HepG2 (cell line): ENCODE measurements at regions not wholly inside any gene's neighbourhood (a gene's known extent, or its start where the extent isn't known, plus 50 kb on each side); places are given as distances from the start of the nearest gene placed in this dataset.

Experiments used
- ATAC-seq: fragments of 200-7000 bp; cut with Tn5 transposase; 3 replicates; pipeline ENCODE4 v1.9.1; 2020; ENCODE audit warnings: mild to moderate bottlenecking, moderate library complexity
- BruUV-seq: library from RNA; stranded (reverse); fragments of 400-500 nt; replicated peaks from 2 replicates; lab custom pipeline; 2021; lab: Mats Ljungman, UMichigan
- CTCF ChIA-PET: fragments of 300-600 bp; formaldehyde crosslinking; extraction: SDS; loops from one replicate; lab custom pipeline; 2021; ENCODE audit warnings: low total read pairs, inconsistent platforms, low intra/inter-chr PET ratio; lab: Yijun Ruan, JAX
- POLR2A ChIA-PET: fragments of 350-600 bp; sonication (Branson Sonifier 250); formaldehyde crosslinking; loops from one replicate; lab custom pipeline; 2020; ENCODE audit warnings: antibody characterized with exemption, inconsistent platforms; lab: Yijun Ruan, JAX
- DNase-seq: peaks from one replicate; pipeline ENCODE4 v3.0.0-alpha.2; 2015; ENCODE audit warnings: low spot score
- FAIRE-seq: peaks from 3 replicates; lab custom pipeline; 2011; peaks lifted over from hg19 to GRCh38; lab: Jason Lieb, UNC
- H2AFZ ChIP-seq: one replicate; pipeline ENCODE4 v1.6.1; 2011; ENCODE audit warnings: low read length, inconsistent platforms
- H3K27ac ChIP-seq: fragments of 300-600 bp; 3 replicates; pipeline ENCODE4 v1.8.0; 2011; ENCODE audit warnings: mixed run types, mild to moderate bottlenecking, mixed read lengths, low read length, inconsistent platforms; ENCODE audit not compliant: insufficient read depth; ENCODE audit errors: extremely low read length
- H3K27me3 ChIP-seq, 2 experiments: fragments of 200-600 bp in 1 of 2; 2 replicates in 1 of 2; 3 replicates in 1 of 2; pipeline versions ENCODE4 v1.6.0 to v1.8.0; 2011; ENCODE audit warnings: low read length in 2 of 2, mild to moderate bottlenecking in 2 of 2, moderate library complexity in 2 of 2, inconsistent platforms in 1 of 2; ENCODE audit not compliant: insufficient read depth in 2 of 2, control insufficient read depth in 1 of 2
- H3K36me3 ChIP-seq, 2 experiments: fragments of 200-600 bp in 1 of 2; replicated peaks in 1 of 2; 2 replicates in 1 of 2; 3 replicates in 1 of 2; pipeline versions ENCODE4 v1.5.1 to v1.8.0; 2011; ENCODE audit warnings: low read length in 2 of 2, inconsistent platforms in 1 of 2; ENCODE audit not compliant: insufficient read depth in 2 of 2, control insufficient read depth in 1 of 2
- H3K4me1 ChIP-seq: 2 replicates; pipeline ENCODE4 v1.5.1; 2012; ENCODE audit warnings: low read length, inconsistent platforms; ENCODE audit not compliant: insufficient read depth
- H3K4me2 ChIP-seq: 2 replicates; pipeline ENCODE4 v1.6.0; 2011; ENCODE audit warnings: low read depth, low read length, inconsistent platforms
- H3K4me3 ChIP-seq, 3 experiments: fragments of 200-600 bp in 1 of 3; sonication (generic), shearing (Covaris generic) in 1 of 3; replicated peaks in 1 of 3; 2 replicates each; pipeline ENCODE4 v1.5.1; 2011 to 2016; ENCODE audit warnings: low read length in 3 of 3, inconsistent platforms in 2 of 3, low read depth in 2 of 3, mild to moderate bottlenecking in 2 of 3, control low read depth in 1 of 3, mixed read lengths in 1 of 3; ENCODE audit not compliant: insufficient read depth in 1 of 3
- H3K79me2 ChIP-seq: one replicate; pipeline ENCODE4 v1.6.1; 2011; ENCODE audit warnings: low read length, inconsistent platforms; ENCODE audit not compliant: insufficient read depth
- H3K9ac ChIP-seq: 2 replicates; pipeline ENCODE4 v1.6.0; 2011; ENCODE audit warnings: mild to moderate bottlenecking, low read depth, low read length, inconsistent platforms; ENCODE audit not compliant: insufficient read depth
- H3K9me3 ChIP-seq: 2 replicates; pipeline ENCODE4 v1.5.1; 2012; ENCODE audit warnings: mild to moderate bottlenecking, low read length
- H4K20me1 ChIP-seq: 2 replicates; pipeline ENCODE4 v1.6.0; 2011; ENCODE audit warnings: inconsistent platforms, mild to moderate bottlenecking, low read length, moderate library complexity; ENCODE audit not compliant: insufficient read depth
- ESRRA ChIP-seq: sonication (generic); formaldehyde crosslinking; IDR thresholded peaks from 2 replicates; pipeline ENCODE4 v1.5.1; 2020; ENCODE audit warnings: mild to moderate bottlenecking, low read depth, missing genetic modification reagents
- MAFK ChIP-seq, 2 experiments: IDR thresholded peaks in 1 of 2; conservative IDR thresholded peaks in 1 of 2; 2 replicates each; pipeline ENCODE4 v1.6.1; 2011; ENCODE audit warnings: improper control_type of control experiment in 2 of 2, low read length in 2 of 2
- MED1 ChIP-seq: sonication (generic); formaldehyde crosslinking; IDR thresholded peaks from 2 replicates; pipeline ENCODE4 v1.4.0; 2020; ENCODE audit warnings: missing genetic modification reagents
- MTF1 ChIP-seq: sonication (generic); formaldehyde crosslinking; IDR thresholded peaks from 2 replicates; pipeline ENCODE4 v1.5.0; 2020; ENCODE audit warnings: missing genetic modification reagents
- MTF2 ChIP-seq: sonication (generic); formaldehyde crosslinking; IDR thresholded peaks from 2 replicates; pipeline ENCODE4 v1.5.0; 2020; ENCODE audit warnings: missing genetic modification reagents, borderline replicate concordance
- NFKB2 ChIP-seq: sonication (generic); formaldehyde crosslinking; IDR thresholded peaks from 2 replicates; pipeline ENCODE4 v1.4.0; 2020; ENCODE audit warnings: missing genetic modification reagents, borderline replicate concordance
- PAX8 ChIP-seq: sonication (generic); formaldehyde crosslinking; IDR thresholded peaks from 2 replicates; pipeline ENCODE4 v1.8.0; 2022; ENCODE audit warnings: mild to moderate bottlenecking, missing genetic modification reagents, borderline replicate concordance
- TOE1 ChIP-seq: sonication (generic); formaldehyde crosslinking; IDR thresholded peaks from 2 replicates; pipeline ENCODE4 v1.4.0; 2020; ENCODE audit warnings: mild to moderate bottlenecking, missing genetic modification reagents
- TOPORS ChIP-seq: sonication (generic); formaldehyde crosslinking; IDR thresholded peaks from 2 replicates; pipeline ENCODE4 v1.8.0; 2023; ENCODE audit warnings: mild to moderate bottlenecking, missing genetic modification reagents
- ZNF557 ChIP-seq: sonication (generic); formaldehyde crosslinking; IDR thresholded peaks from 2 replicates; pipeline ENCODE4 v1.4.0; 2020; ENCODE audit warnings: missing genetic modification reagents
- ZNF713 ChIP-seq: sonication (generic); formaldehyde crosslinking; IDR thresholded peaks from 2 replicates; pipeline ENCODE4 v1.4.0; 2020; ENCODE audit warnings: mild to moderate bottlenecking, missing genetic modification reagents
- WGBS: methylation state at CpG from one replicate; pipeline ENCODE4 v1.1.6; 2017; ENCODE audit warnings: low lambda C conversion rate; 5-methylcytosine and 5-hydroxymethylcytosine counted together
- in situ Hi-C: cut with HindIII; loops from 2 replicates; pipeline ENCODE4 v1.10.0; 2017; ENCODE audit warnings: low pct_unique_long_range_greater_than_20kb; ENCODE audit not compliant: extremely low pct_ligation_motif_present
- intact Hi-C: fragments of 100-400 bp; cut with micrococcal nuclease; formaldehyde crosslinking; loops from one replicate; pipeline ENCODE4 v1.10.0; 2022; ENCODE audit not compliant: unreplicated experiment
- TF ChIP-seq, protein P1 (sequence below): sonication (generic); formaldehyde crosslinking; IDR thresholded peaks from 2 replicates; pipeline ENCODE4 v1.5.1; 2020; ENCODE audit warnings: missing genetic modification reagents, mild to moderate bottlenecking, borderline replicate concordance
- TF ChIP-seq, protein P2 (sequence below): sonication (generic); formaldehyde crosslinking; IDR thresholded peaks from 2 replicates; pipeline ENCODE4 v1.5.0; 2020; ENCODE audit warnings: missing genetic modification reagents
- TF ChIP-seq, protein P3 (sequence below): sonication (generic); formaldehyde crosslinking; IDR thresholded peaks from 2 replicates; pipeline ENCODE4 v1.4.0; 2020; ENCODE audit warnings: missing genetic modification reagents

GRCh38 chr10:71083716-71083975 is 128.7 kb upstream of the UNC5B start:
- H2AFZ ChIP-seq: no peak overlapping the region
- H3K36me3 ChIP-seq: no peaks in the 10 kb centered on the region
- H3K27ac ChIP-seq: no peak overlapping the region
- peaks cover 4 to 45% of the 10 kb centered on the region in 2 experiments; a peak in 3 of 5 replicates for H3K27me3 ChIP-seq
- no peaks in the 10 kb centered on the region for H3K79me2 ChIP-seq
- H3K4me2 ChIP-seq: no peak overlapping the region
- TF ChIP-seq NFKB2 (CRISPR knock-in tag) (no peak), TOE1 (CRISPR knock-in tag) (no peak), ZNF557 (CRISPR knock-in tag) (no peak), MTF1 (CRISPR knock-in tag) (no peak), MAFK (conservative IDR thresholded peaks at IDR 0.05 in 1 of 2, IDR thresholded peaks at IDR 0.05 in 1 of 2; ENCODE audit: low read length in 2 of 2) (no peak), TOPORS (CRISPR knock-in tag) (no peak), ESRRA (CRISPR knock-in tag) (no peak), MTF2 (CRISPR knock-in tag) (no peak), MED1 (CRISPR knock-in tag) (no peak), ZNF713 (CRISPR knock-in tag) (no peak), PAX8 (CRISPR knock-in tag) (no peak)
- TF ChIP-seq, protein P1, sequence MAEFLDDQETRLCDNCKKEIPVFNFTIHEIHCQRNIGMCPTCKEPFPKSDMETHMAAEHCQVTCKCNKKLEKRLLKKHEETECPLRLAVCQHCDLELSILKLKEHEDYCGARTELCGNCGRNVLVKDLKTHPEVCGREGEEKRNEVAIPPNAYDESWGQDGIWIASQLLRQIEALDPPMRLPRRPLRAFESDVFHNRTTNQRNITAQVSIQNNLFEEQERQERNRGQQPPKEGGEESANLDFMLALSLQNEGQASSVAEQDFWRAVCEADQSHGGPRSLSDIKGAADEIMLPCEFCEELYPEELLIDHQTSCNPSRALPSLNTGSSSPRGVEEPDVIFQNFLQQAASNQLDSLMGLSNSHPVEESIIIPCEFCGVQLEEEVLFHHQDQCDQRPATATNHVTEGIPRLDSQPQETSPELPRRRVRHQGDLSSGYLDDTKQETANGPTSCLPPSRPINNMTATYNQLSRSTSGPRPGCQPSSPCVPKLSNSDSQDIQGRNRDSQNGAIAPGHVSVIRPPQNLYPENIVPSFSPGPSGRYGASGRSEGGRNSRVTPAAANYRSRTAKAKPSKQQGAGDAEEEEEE (CRISPR knock-in tag): no peak
- TF ChIP-seq, protein P2, sequence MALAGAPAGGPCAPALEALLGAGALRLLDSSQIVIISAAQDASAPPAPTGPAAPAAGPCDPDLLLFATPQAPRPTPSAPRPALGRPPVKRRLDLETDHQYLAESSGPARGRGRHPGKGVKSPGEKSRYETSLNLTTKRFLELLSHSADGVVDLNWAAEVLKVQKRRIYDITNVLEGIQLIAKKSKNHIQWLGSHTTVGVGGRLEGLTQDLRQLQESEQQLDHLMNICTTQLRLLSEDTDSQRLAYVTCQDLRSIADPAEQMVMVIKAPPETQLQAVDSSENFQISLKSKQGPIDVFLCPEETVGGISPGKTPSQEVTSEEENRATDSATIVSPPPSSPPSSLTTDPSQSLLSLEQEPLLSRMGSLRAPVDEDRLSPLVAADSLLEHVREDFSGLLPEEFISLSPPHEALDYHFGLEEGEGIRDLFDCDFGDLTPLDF (CRISPR knock-in tag): no peak
- TF ChIP-seq, protein P3, sequence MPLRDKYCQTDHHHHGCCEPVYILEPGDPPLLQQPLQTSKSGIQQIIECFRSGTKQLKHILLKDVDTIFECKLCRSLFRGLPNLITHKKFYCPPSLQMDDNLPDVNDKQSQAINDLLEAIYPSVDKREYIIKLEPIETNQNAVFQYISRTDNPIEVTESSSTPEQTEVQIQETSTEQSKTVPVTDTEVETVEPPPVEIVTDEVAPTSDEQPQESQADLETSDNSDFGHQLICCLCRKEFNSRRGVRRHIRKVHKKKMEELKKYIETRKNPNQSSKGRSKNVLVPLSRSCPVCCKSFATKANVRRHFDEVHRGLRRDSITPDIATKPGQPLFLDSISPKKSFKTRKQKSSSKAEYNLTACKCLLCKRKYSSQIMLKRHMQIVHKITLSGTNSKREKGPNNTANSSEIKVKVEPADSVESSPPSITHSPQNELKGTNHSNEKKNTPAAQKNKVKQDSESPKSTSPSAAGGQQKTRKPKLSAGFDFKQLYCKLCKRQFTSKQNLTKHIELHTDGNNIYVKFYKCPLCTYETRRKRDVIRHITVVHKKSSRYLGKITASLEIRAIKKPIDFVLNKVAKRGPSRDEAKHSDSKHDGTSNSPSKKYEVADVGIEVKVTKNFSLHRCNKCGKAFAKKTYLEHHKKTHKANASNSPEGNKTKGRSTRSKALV (CRISPR knock-in tag): no peak
- H3K4me3 ChIP-seq: no peak overlapping the region
- FAIRE-seq: no peak
- intact Hi-C loops: no loop called here
- no peaks in the 10 kb centered on the region for H4K20me1 ChIP-seq
- 79% methylated on average over 1 of the region's 5 CpGs for WGBS
- no peak for ATAC-seq
- no TSS peak for BruUV-seq
- CTCF ChIA-PET: no interaction called here
- POLR2A ChIA-PET: no interaction called here
- H3K4me1 ChIP-seq: no peaks in the 10 kb centered on the region
- no peaks in the 10 kb centered on the region for H3K9me3 ChIP-seq
- H3K9ac ChIP-seq: no peak overlapping the region
- DNase-seq: no peak
- in situ Hi-C loops: no loop called here
